GM12892 (cell line): ENCODE measurements at regions not wholly inside any gene's neighbourhood (a gene's known extent, or its start where the extent isn't known, plus 50 kb on each side); places are given as distances from the start of the nearest gene placed in this dataset.

ENCODE experiments used
- DNase-seq: peaks from one replicate; pipeline ENCODE4 v3.0.0; 2011; ENCODE audit not compliant: insufficient read length
- FAIRE-seq: peaks from 2 replicates; lab custom pipeline; 2011; peaks lifted over from hg19 to GRCh38; lab: Jason Lieb, UNC
- POLR2A ChIP-seq: IDR thresholded peaks from 2 replicates; pipeline ENCODE4 v1.6.1; 2011; ENCODE audit warnings: low read depth, low read length, control low read depth
- POLR2AphosphoS5 ChIP-seq: IDR thresholded peaks from 2 replicates; pipeline ENCODE4 v1.6.1; 2011; ENCODE audit warnings: low read depth, low read length, control low read depth
- TAF1 ChIP-seq: IDR thresholded peaks from 2 replicates; pipeline ENCODE4 v1.6.1; 2011; ENCODE audit warnings: low read depth, mild to moderate bottlenecking, control low read depth, low read length, borderline replicate concordance

- TF ChIP-seq POLR2AphosphoS5 (no peak), TAF1 (no peak), POLR2A (no peak)
- DNase-seq = no peak
Measured at GRCh38 chr9:28051559-28052503, 478.6 kb upstream of the C9orf72 start.

GRCh38 chr9:28053096-28053777 lies 480.0 kb upstream of the C9orf72 start:
- FAIRE-seq (no peak), DNase-seq (no peak)
- TF ChIP-seq TAF1 = no peak
- no peak for TF ChIP-seq POLR2A
- TF ChIP-seq POLR2AphosphoS5 = no peak

More at GRCh38 chr9:28051559-28052503, 478.6 kb upstream of the C9orf72 start:
- FAIRE-seq = no peak

- FAIRE-seq = no peak
- DNase-seq = no peak
- TF ChIP-seq TAF1 (no peak), POLR2A (no peak)
Measured at GRCh38 chr9:28056006-28056405, 482.7 kb upstream of the C9orf72 start.

GRCh38 chr9:28056466-28056865 lies 483.2 kb upstream of the C9orf72 start:
- TF ChIP-seq POLR2A (no peak), POLR2AphosphoS5 (no peak), TAF1 (no peak)
- FAIRE-seq (no peak), DNase-seq (no peak)

- FAIRE-seq (no peak), DNase-seq (no peak)
- TF ChIP-seq POLR2A (no peak), POLR2AphosphoS5 (no peak), TAF1 (no peak)
Measured at GRCh38 chr9:28059192-28059591, 485.9 kb upstream of the C9orf72 start.

- TF ChIP-seq TAF1 (no peak), POLR2AphosphoS5 (no peak), POLR2A (no peak)
- FAIRE-seq (no peak), DNase-seq (no peak)
Measured at GRCh38 chr9:28064241-28064815, 491.0 kb upstream of the C9orf72 start.

- no peak for TF ChIP-seq POLR2A
- no peak for TF ChIP-seq TAF1
- no peak for TF ChIP-seq POLR2AphosphoS5
- DNase-seq (no peak), FAIRE-seq (no peak)
Measured at GRCh38 chr9:28073270-28073669, 500.0 kb upstream of the C9orf72 start.

GRCh38 chr9:28079677-28080076 lies 506.4 kb upstream of the C9orf72 start:
- DNase-seq (no peak), FAIRE-seq (no peak)
- no peak for TF ChIP-seq POLR2A
- no peak for TF ChIP-seq POLR2AphosphoS5
- TF ChIP-seq TAF1 = no peak

- no peak for TF ChIP-seq TAF1
- TF ChIP-seq POLR2A = no peak
- no peak for TF ChIP-seq POLR2AphosphoS5
- DNase-seq (no peak), FAIRE-seq (no peak)
Measured at GRCh38 chr9:28082671-28083070, 509.4 kb upstream of the C9orf72 start.

- FAIRE-seq (no peak), DNase-seq (no peak)
- TF ChIP-seq POLR2A = no peak
- no peak for TF ChIP-seq TAF1
- no peak for TF ChIP-seq POLR2AphosphoS5
Measured at GRCh38 chr9:28086881-28087280, 513.6 kb upstream of the C9orf72 start.
